CD8-positive, alpha-beta memory T cell (primary cell): ENCODE measurements at regions not wholly inside any gene's neighbourhood (a gene's known extent, or its start where the extent isn't known, plus 50 kb on each side); places are given as distances from the start of the nearest gene placed in this dataset.

ENCODE experiments used
- CTCF ChIA-PET: fragments of 350-600 bp; sonication (Branson Sonifier 250); formaldehyde crosslinking; loops from one replicate; lab custom pipeline; 2021; ENCODE audit warnings: antibody characterized with exemption; lab: Charles Lee
- POLR2A ChIA-PET: fragments of 350-600 bp; sonication (Branson Sonifier 250); formaldehyde crosslinking; loops from one replicate; lab custom pipeline; 2021; ENCODE audit warnings: antibody characterized with exemption; lab: Charles Lee
- DNase-seq, 5 donors: peaks; one replicate each; pipeline versions ENCODE4 v3.0.0 to v3.0.0-alpha.2; 2020 to 2022; ENCODE audit warnings: mixed read lengths in 1 of 5
- H3K27ac ChIP-seq: one replicate; pipeline ENCODE4 v1.7.0; 2013; ENCODE audit warnings: low read depth, mild to moderate bottlenecking, low read length, moderate library complexity
- H3K27me3 ChIP-seq: 2 replicates; pipeline ENCODE4 v1.7.0; 2013; ENCODE audit warnings: low read length, mild to moderate bottlenecking; ENCODE audit not compliant: insufficient read depth, poor library complexity, severe bottlenecking
- H3K36me3 ChIP-seq: 2 replicates; pipeline ENCODE4 v1.7.0; 2013; ENCODE audit warnings: mild to moderate bottlenecking, low read length, moderate library complexity; ENCODE audit not compliant: insufficient read depth
- H3K4me1 ChIP-seq: 2 replicates; pipeline ENCODE4 v1.7.0; 2013; ENCODE audit warnings: mild to moderate bottlenecking, low read length, moderate library complexity; ENCODE audit not compliant: insufficient read depth
- H3K4me3 ChIP-seq: 2 replicates; pipeline ENCODE4 v1.7.0; 2013; ENCODE audit warnings: mild to moderate bottlenecking, low read length
- H3K9me3 ChIP-seq: 2 replicates; pipeline ENCODE4 v1.7.0; 2013; ENCODE audit warnings: mild to moderate bottlenecking, low read length
- H3K27ac Mint-ChIP-seq, 8 donors: one replicate each; pipeline ENCODE4 v1.8.0; 2020 to 2021; ENCODE audit warnings: mixed read lengths in 8 of 8, mild to moderate bottlenecking in 6 of 8, inconsistent platforms in 3 of 8, moderate library complexity in 3 of 8
- H3K27me3 Mint-ChIP-seq, 2 donors: one replicate each; pipeline ENCODE4 v1.8.0; 2020 to 2021; ENCODE audit warnings: mixed read lengths in 2 of 2, mild to moderate bottlenecking in 1 of 2, moderate library complexity in 1 of 2
- H3K36me3 Mint-ChIP-seq, 3 donors: one replicate each; pipeline ENCODE4 v1.8.0; 2020 to 2021; ENCODE audit warnings: mixed read lengths in 3 of 3, inconsistent platforms in 1 of 3, mild to moderate bottlenecking in 1 of 3
- H3K4me1 Mint-ChIP-seq, 3 donors: one replicate each; pipeline ENCODE4 v1.8.0; 2020 to 2021; ENCODE audit warnings: mixed read lengths in 3 of 3, inconsistent platforms in 1 of 3, mild to moderate bottlenecking in 1 of 3
- H3K4me3 Mint-ChIP-seq, 7 donors: one replicate each; pipeline ENCODE4 v1.8.0; 2020 to 2021; ENCODE audit warnings: mixed read lengths in 7 of 7, mild to moderate bottlenecking in 6 of 7, moderate library complexity in 4 of 7, inconsistent platforms in 2 of 7
- H3K9me3 Mint-ChIP-seq, 5 donors: one replicate each; pipeline ENCODE4 v1.8.0; 2020 to 2022; ENCODE audit warnings: mixed read lengths in 5 of 5, mild to moderate bottlenecking in 3 of 5, moderate library complexity in 2 of 5, inconsistent platforms in 1 of 5

GRCh38 chr5:125032286-125032685 is 285.8 kb upstream of the ZNF608 start:
- H3K27ac ChIP-seq = no peak overlapping the region
- H3K4me3 ChIP-seq = no peak overlapping the region
- H3K27me3 ChIP-seq = no peaks in the 10 kb centered on the region
- ChIA-PET CTCF (no interaction called here), POLR2A (no interaction called here)
- Mint-ChIP-seq H3K4me1 (no peaks in the 10 kb centered on the region), H3K9me3 (peaks cover 2 to 13% (median 4%) of the 10 kb centered on the region in 5 donors), H3K36me3 (no peaks in the 10 kb centered on the region), H3K27me3 (no peaks in the 10 kb centered on the region), H3K4me3 (no peak overlapping the region), H3K27ac (no peak overlapping the region)
- H3K4me1 ChIP-seq = no peaks in the 10 kb centered on the region
- DNase-seq = no peak
- H3K9me3 ChIP-seq = no peaks in the 10 kb centered on the region
- no peaks in the 10 kb centered on the region for H3K36me3 ChIP-seq

- Histone ChIP-seq H3K9me3 (no peaks in the 10 kb centered on the region), H3K36me3 (no peaks in the 10 kb centered on the region), H3K4me1 (no peaks in the 10 kb centered on the region), H3K4me3 (no peak overlapping the region), H3K27ac (no peak overlapping the region), H3K27me3 (no peaks in the 10 kb centered on the region)
- Mint-ChIP-seq H3K27ac (no peak overlapping the region), H3K27me3 (peaks cover 0 to 1% of the 10 kb centered on the region in 2 donors), H3K36me3 (no peaks in the 10 kb centered on the region), H3K9me3 (peaks cover 2 to 15% (median 5%) of the 10 kb centered on the region in 5 donors), H3K4me1 (no peaks in the 10 kb centered on the region), H3K4me3 (no peak overlapping the region)
- POLR2A ChIA-PET = no interaction called here
- DNase-seq = no peak
- CTCF ChIA-PET = no interaction called here
Measured at GRCh38 chr5:125033602-125034001, 287.2 kb upstream of the ZNF608 start.

- no peaks in the 10 kb centered on the region for H3K27me3 ChIP-seq
- ChIA-PET CTCF (no interaction called here), POLR2A (no interaction called here)
- no peak for DNase-seq
- no peak overlapping the region for H3K4me3 Mint-ChIP-seq
- H3K27ac ChIP-seq = no peak overlapping the region
- H3K9me3 Mint-ChIP-seq = peaks cover 2 to 21% (median 6%) of the 10 kb centered on the region in 5 donors
- peaks cover 0 to 2% of the 10 kb centered on the region in 2 donors for H3K27me3 Mint-ChIP-seq
- no peak overlapping the region for H3K27ac Mint-ChIP-seq
- H3K4me1 ChIP-seq = no peaks in the 10 kb centered on the region
- H3K4me3 ChIP-seq = no peak overlapping the region
- no peaks in the 10 kb centered on the region for H3K36me3 ChIP-seq
- no peaks in the 10 kb centered on the region for H3K36me3 Mint-ChIP-seq
- no peaks in the 10 kb centered on the region for H3K9me3 ChIP-seq
- H3K4me1 Mint-ChIP-seq = no peaks in the 10 kb centered on the region
Measured at GRCh38 chr5:125034331-125034730, 287.9 kb upstream of the ZNF608 start.

GRCh38 chr5:125036494-125036893 is 290.1 kb upstream of the ZNF608 start:
- POLR2A ChIA-PET = no interaction called here
- no peak overlapping the region for H3K27ac ChIP-seq
- no peak for DNase-seq
- no peak overlapping the region for H3K27ac Mint-ChIP-seq
- H3K36me3 ChIP-seq = no peaks in the 10 kb centered on the region
- no peaks in the 10 kb centered on the region for H3K27me3 ChIP-seq
- CTCF ChIA-PET = no interaction called here
- peaks cover 2 to 23% (median 4%) of the 10 kb centered on the region in 5 donors for H3K9me3 Mint-ChIP-seq
- no peaks in the 10 kb centered on the region for H3K36me3 Mint-ChIP-seq
- no peaks in the 10 kb centered on the region for H3K4me1 ChIP-seq
- H3K4me1 Mint-ChIP-seq = no peaks in the 10 kb centered on the region
- H3K4me3 ChIP-seq = no peak overlapping the region
- H3K27me3 Mint-ChIP-seq = peaks cover 0 to 2% of the 10 kb centered on the region in 2 donors
- H3K4me3 Mint-ChIP-seq = no peak overlapping the region
- H3K9me3 ChIP-seq = no peaks in the 10 kb centered on the region

GRCh38 chr5:125037020-125037419 is 290.6 kb upstream of the ZNF608 start:
- ChIA-PET CTCF (no interaction called here), POLR2A (no interaction called here)
- H3K27me3 Mint-ChIP-seq = peaks cover 0 to 2% of the 10 kb centered on the region in 2 donors
- Histone ChIP-seq H3K9me3 (no peaks in the 10 kb centered on the region), H3K36me3 (no peaks in the 10 kb centered on the region), H3K27me3 (no peaks in the 10 kb centered on the region), H3K27ac (no peak overlapping the region), H3K4me3 (no peak overlapping the region), H3K4me1 (no peaks in the 10 kb centered on the region)
- peaks cover 1 to 23% (median 4%) of the 10 kb centered on the region in 5 donors for H3K9me3 Mint-ChIP-seq
- H3K27ac Mint-ChIP-seq = no peak overlapping the region
- DNase-seq = no peak
- no peaks in the 10 kb centered on the region for H3K4me1 Mint-ChIP-seq
- no peak overlapping the region for H3K4me3 Mint-ChIP-seq
- no peaks in the 10 kb centered on the region for H3K36me3 Mint-ChIP-seq

GRCh38 chr5:125037530-125037929 is 291.1 kb upstream of the ZNF608 start:
- Mint-ChIP-seq H3K27ac (no peak overlapping the region), H3K9me3 (peaks cover 0 to 23% (median 4%) of the 10 kb centered on the region in 5 donors), H3K27me3 (peaks cover 0 to 2% of the 10 kb centered on the region in 2 donors), H3K36me3 (no peaks in the 10 kb centered on the region), H3K4me3 (no peak overlapping the region), H3K4me1 (no peaks in the 10 kb centered on the region)
- no peak overlapping the region for H3K4me3 ChIP-seq
- no peaks in the 10 kb centered on the region for H3K36me3 ChIP-seq
- no peaks in the 10 kb centered on the region for H3K4me1 ChIP-seq
- POLR2A ChIA-PET = no interaction called here
- H3K27ac ChIP-seq = no peak overlapping the region
- DNase-seq = no peak
- CTCF ChIA-PET = no interaction called here
- no peaks in the 10 kb centered on the region for H3K9me3 ChIP-seq
- no peaks in the 10 kb centered on the region for H3K27me3 ChIP-seq

- ChIA-PET POLR2A (no interaction called here), CTCF (no interaction called here)
- H3K36me3 ChIP-seq = no peaks in the 10 kb centered on the region
- no peak overlapping the region for H3K27ac Mint-ChIP-seq
- peaks cover 0 to 20% (median 4%) of the 10 kb centered on the region in 5 donors for H3K9me3 Mint-ChIP-seq
- no peaks in the 10 kb centered on the region for H3K4me1 Mint-ChIP-seq
- H3K36me3 Mint-ChIP-seq = no peaks in the 10 kb centered on the region
- no peaks in the 10 kb centered on the region for H3K27me3 ChIP-seq
- H3K27ac ChIP-seq = no peak overlapping the region
- no peak overlapping the region for H3K4me3 ChIP-seq
- DNase-seq = no peak
- H3K27me3 Mint-ChIP-seq = peaks cover 0 to 2% of the 10 kb centered on the region in 2 donors
- H3K4me3 Mint-ChIP-seq = no peak overlapping the region
- no peaks in the 10 kb centered on the region for H3K4me1 ChIP-seq
- no peaks in the 10 kb centered on the region for H3K9me3 ChIP-seq
Measured at GRCh38 chr5:125038477-125038876, 292.0 kb upstream of the ZNF608 start.

- H3K9me3 Mint-ChIP-seq = peaks cover 0 to 14% (median 2%) of the 10 kb centered on the region in 5 donors
- no peaks in the 10 kb centered on the region for H3K27me3 ChIP-seq
- DNase-seq = no peak
- H3K36me3 Mint-ChIP-seq = no peaks in the 10 kb centered on the region
- H3K27me3 Mint-ChIP-seq = peaks cover 0 to 2% of the 10 kb centered on the region in 2 donors
- POLR2A ChIA-PET = no interaction called here
- H3K27ac Mint-ChIP-seq = no peak overlapping the region
- no peaks in the 10 kb centered on the region for H3K4me1 ChIP-seq
- H3K4me3 Mint-ChIP-seq = no peak overlapping the region
- no peak overlapping the region for H3K4me3 ChIP-seq
- no peaks in the 10 kb centered on the region for H3K36me3 ChIP-seq
- H3K4me1 Mint-ChIP-seq = no peaks in the 10 kb centered on the region
- no peaks in the 10 kb centered on the region for H3K9me3 ChIP-seq
- CTCF ChIA-PET = no interaction called here
- no peak overlapping the region for H3K27ac ChIP-seq
Measured at GRCh38 chr5:125041798-125042197, 295.4 kb upstream of the ZNF608 start.
